Stomach (tissue), 4 donors: ENCODE measurements at regions not wholly inside any gene's neighbourhood (a gene's known extent, or its start where the extent isn't known, plus 50 kb on each side); places are given as distances from the start of the nearest gene placed in this dataset.

Source experiments
- CTCF ChIP-seq, 7 experiments: fragments of 450-650 bp in 4 of 7; fragments of 200-600 bp in 3 of 7; sonication (generic) in 3 of 7; IDR thresholded peaks; one replicate each; pipeline ENCODE4 v1.5.1; 2016 to 2019; ENCODE audit warnings: antibody characterized with exemption in 7 of 7, control low read depth in 2 of 7, mild to moderate bottlenecking in 1 of 7
- EP300 ChIP-seq: sonication (generic); formaldehyde crosslinking; IDR thresholded peaks from one replicate; pipeline ENCODE4 v1.6.1; 2017; ENCODE audit warnings: antibody characterized with exemption

- no peak for TF ChIP-seq EP300
- TF ChIP-seq CTCF (IDR thresholded peaks at IDR 0.05): no peak
These were observed 73.4 kb upstream of the HTR1B start for GRCh38 chr6:77536701-77537100.
